H1 (cell line): ENCODE measurements at regions not wholly inside any gene's neighbourhood (a gene's known extent, or its start where the extent isn't known, plus 50 kb on each side); places are given as distances from the start of the nearest gene placed in this dataset.

Experiments
- CTCF ChIA-PET: fragments of 300-600 bp; sonication (Branson Sonifier 250); formaldehyde crosslinking; loops from one replicate; lab custom pipeline; 2021; ENCODE audit not compliant: partially characterized antibody; lab: Charles Lee
- POLR2A ChIA-PET: fragments of 300-600 bp; sonication (Branson Sonifier 250); formaldehyde crosslinking; loops from one replicate; lab custom pipeline; 2021; ENCODE audit warnings: inconsistent platforms; ENCODE audit not compliant: partially characterized antibody; lab: Charles Lee
- DNase-seq, 2 experiments: peaks; one replicate each; pipeline versions ENCODE4 v3.0.0 to v3.0.0-alpha.2; 2010 to 2022; ENCODE audit warnings: low spot score in 2 of 2, low read depth in 1 of 2, mixed read lengths in 1 of 2
- FAIRE-seq: peaks from 2 replicates; lab custom pipeline; 2011; peaks lifted over from hg19 to GRCh38; lab: Jason Lieb, UNC
- H2AFZ ChIP-seq: 2 replicates; pipeline ENCODE4 v1.8.1; 2012; ENCODE audit warnings: low read length, inconsistent platforms
- H2AK5ac ChIP-seq: 2 replicates; pipeline ENCODE4 v1.6.1; 2013; ENCODE audit warnings: low read depth, low read length
- H2BK120ac ChIP-seq: replicated peaks from 2 replicates; pipeline ENCODE3; 2013; ENCODE audit warnings: low read depth, low read length, inconsistent platforms
- H2BK12ac ChIP-seq: 2 replicates; pipeline ENCODE4 v1.6.1; 2013; ENCODE audit warnings: low read depth, low read length
- H2BK15ac ChIP-seq: 2 replicates; pipeline ENCODE4 v1.6.1; 2013; ENCODE audit warnings: low read length
- H2BK20ac ChIP-seq: 2 replicates; pipeline ENCODE4 v1.6.1; 2013; ENCODE audit warnings: low read length
- H2BK5ac ChIP-seq: 2 replicates; pipeline ENCODE4 v1.6.1; 2013; ENCODE audit warnings: low read depth, low read length
- H3K14ac ChIP-seq: 2 replicates; pipeline ENCODE4 v1.6.1; 2013; ENCODE audit warnings: inconsistent platforms; ENCODE audit not compliant: insufficient read length
- H3K18ac ChIP-seq: 2 replicates; pipeline ENCODE4 v1.6.1; 2013; ENCODE audit warnings: low read length; ENCODE audit errors: extremely low read depth
- H3K23ac ChIP-seq: 2 replicates; pipeline ENCODE4 v1.6.1; 2013; ENCODE audit warnings: inconsistent platforms; ENCODE audit not compliant: insufficient read length
- H3K23me2 ChIP-seq: 2 replicates; pipeline ENCODE4 v1.6.1; 2013; ENCODE audit warnings: low read depth, low read length
- H3K27ac ChIP-seq: 2 replicates; pipeline ENCODE4 v1.6.1; 2011; ENCODE audit warnings: low read depth, low read length, inconsistent platforms
- H3K27me3 ChIP-seq, 4 experiments: replicated peaks in 1 of 4; 1 replicate in 1 of 4; 2 replicates in 3 of 4; pipeline versions ENCODE4 v1.6.1 to v1.8.1; 2011 to 2013; ENCODE audit warnings: low read length in 3 of 4, mild to moderate bottlenecking in 3 of 4, inconsistent platforms in 2 of 4, mixed read lengths in 2 of 4, moderate library complexity in 1 of 4; ENCODE audit not compliant: control insufficient read depth in 3 of 4, insufficient read depth in 3 of 4; ENCODE audit errors: extremely low read depth in 1 of 4
- H3K36me3 ChIP-seq, 4 experiments: 2 replicates each; pipeline versions ENCODE4 v1.6.1 to v1.8.1; 2011 to 2013; ENCODE audit warnings: mild to moderate bottlenecking in 4 of 4, low read length in 3 of 4, moderate library complexity in 2 of 4, control low read depth in 1 of 4, inconsistent platforms in 1 of 4; ENCODE audit not compliant: insufficient read depth in 4 of 4, control insufficient read depth in 2 of 4
- H3K4ac ChIP-seq: replicated peaks from 2 replicates; pipeline ENCODE3; 2013; ENCODE audit warnings: low read length, low read depth, mixed read lengths, inconsistent platforms; ENCODE audit not compliant: insufficient read length
- H3K4me1 ChIP-seq, 4 experiments: replicated peaks in 1 of 4; 1 replicate in 1 of 4; 2 replicates in 3 of 4; pipeline versions ENCODE4 v1.6.1 to v1.8.1; 2011 to 2013; ENCODE audit warnings: low read length in 3 of 4, inconsistent platforms in 2 of 4, mixed read lengths in 1 of 4; ENCODE audit not compliant: insufficient read depth in 4 of 4, control insufficient read depth in 3 of 4
- H3K4me2 ChIP-seq, 2 experiments: 2 replicates each; pipeline versions ENCODE4 v1.6.1 to v1.8.1; 2011 to 2013; ENCODE audit warnings: low read depth in 2 of 2, low read length in 2 of 2, control low read depth in 1 of 2, inconsistent platforms in 1 of 2, mild to moderate bottlenecking in 1 of 2; ENCODE audit not compliant: insufficient read depth in 1 of 2
- H3K4me3 ChIP-seq, 4 experiments: fragments of 200-600, 300-600 bp in 1 of 4; sonication (generic), shearing (Covaris generic), sonication (Bioruptor Twin) in 1 of 4; 2 replicates each; pipeline versions ENCODE4 v1.5.1 to v1.8.1; 2011 to 2016; ENCODE audit warnings: low read length in 4 of 4, low read depth in 3 of 4, control low read depth in 2 of 4, inconsistent platforms in 2 of 4, mild to moderate bottlenecking in 2 of 4, mixed read lengths in 1 of 4, moderate library complexity in 1 of 4; ENCODE audit not compliant: insufficient read depth in 2 of 4; ENCODE audit errors: extremely low read depth in 1 of 4
- H3K56ac ChIP-seq: replicated peaks from 2 replicates; pipeline ENCODE3; 2013; ENCODE audit warnings: low read depth, mild to moderate bottlenecking, mixed read lengths, low read length, inconsistent platforms; ENCODE audit not compliant: insufficient read length
- H3K79me1 ChIP-seq: 2 replicates; pipeline ENCODE4 v1.6.1; 2013; ENCODE audit warnings: low read depth, low read length, control low read depth
- H3K79me2 ChIP-seq, 2 experiments: 2 replicates each; pipeline versions ENCODE4 v1.6.1 to v1.8.1; 2012 to 2013; ENCODE audit warnings: low read length in 2 of 2, mild to moderate bottlenecking in 2 of 2, inconsistent platforms in 1 of 2; ENCODE audit not compliant: insufficient read depth in 2 of 2, control insufficient read depth in 1 of 2
- H3K9ac ChIP-seq, 4 experiments: replicated peaks in 1 of 4; 1 replicate in 1 of 4; 2 replicates in 3 of 4; pipeline versions ENCODE4 v1.6.1 to v1.8.1; 2011 to 2013; ENCODE audit warnings: low read depth in 3 of 4, low read length in 3 of 4, control low read depth in 2 of 4, mild to moderate bottlenecking in 2 of 4, moderate library complexity in 2 of 4, inconsistent platforms in 1 of 4; ENCODE audit errors: extremely low read depth in 1 of 4
- H3K9me3 ChIP-seq, 2 experiments: 2 replicates each; pipeline versions ENCODE4 v1.6.1 to v1.8.1; 2012 to 2013; ENCODE audit warnings: mild to moderate bottlenecking in 2 of 2, moderate library complexity in 2 of 2, control low read depth in 1 of 2, inconsistent platforms in 1 of 2, low read depth in 1 of 2, low read length in 1 of 2, mixed read lengths in 1 of 2; ENCODE audit not compliant: insufficient read depth in 2 of 2
- H4K20me1 ChIP-seq, 2 experiments: replicated peaks in 1 of 2; 2 replicates each; pipeline versions ENCODE3 to v1.8.1; 2011 to 2013; ENCODE audit warnings: inconsistent platforms in 2 of 2, low read length in 2 of 2, mild to moderate bottlenecking in 1 of 2; ENCODE audit not compliant: insufficient read depth in 2 of 2, control insufficient read depth in 1 of 2
- H4K5ac ChIP-seq: 2 replicates; pipeline ENCODE4 v1.6.1; 2013; ENCODE audit warnings: low read length, low read depth, mixed read lengths, inconsistent platforms; ENCODE audit not compliant: insufficient read length
- H4K8ac ChIP-seq: 2 replicates; pipeline ENCODE4 v1.8.0; 2013; ENCODE audit warnings: mild to moderate bottlenecking, moderate library complexity, low read length, inconsistent platforms; ENCODE audit not compliant: insufficient read depth; ENCODE audit errors: extremely low read depth
- H4K91ac ChIP-seq: replicated peaks from 2 replicates; pipeline ENCODE3; 2013; ENCODE audit warnings: low read length, mixed read lengths, inconsistent platforms; ENCODE audit not compliant: insufficient read length
- ATF2 ChIP-seq: IDR thresholded peaks from 2 replicates; pipeline ENCODE4 v1.6.1; 2012; ENCODE audit warnings: low read length, inconsistent platforms
- BACH1 ChIP-seq: IDR thresholded peaks from 2 replicates; pipeline ENCODE4 v1.6.1; 2012; ENCODE audit warnings: low read length, improper control_type of control experiment
- CHD1 ChIP-seq: IDR thresholded peaks from 2 replicates; pipeline ENCODE4 v1.6.1; 2012; ENCODE audit warnings: low read depth, low read length, improper control_type of control experiment
- CTCF ChIP-seq, 3 experiments: IDR thresholded peaks; 1 replicate in 2 of 3; 2 replicates in 1 of 3; pipeline versions ENCODE4 v1.5.1 to v1.6.1; 2011; ENCODE audit warnings: low read length in 3 of 3, mild to moderate bottlenecking in 3 of 3, inconsistent platforms in 2 of 3, low read depth in 1 of 3, moderate library complexity in 1 of 3; ENCODE audit not compliant: insufficient read depth in 1 of 3; ENCODE audit errors: control extremely low read depth in 1 of 3
- HDAC6 ChIP-seq: IDR thresholded peaks from one replicate; pipeline ENCODE4 v1.7.1; 2012; ENCODE audit warnings: low read depth, mild to moderate bottlenecking, inconsistent platforms, low read length, moderate library complexity
- MAFK ChIP-seq: IDR thresholded peaks from 2 replicates; pipeline ENCODE4 v1.6.1; 2012; ENCODE audit warnings: low read depth, mild to moderate bottlenecking, improper control_type of control experiment, low read length
- SUZ12 ChIP-seq: fragments of 200-600 bp; sonication (generic); IDR thresholded peaks from 2 replicates; pipeline ENCODE4 v1.6.1; 2012; ENCODE audit warnings: mild to moderate bottlenecking, inconsistent platforms, low read length, moderate library complexity, mixed read lengths
- TCF12 ChIP-seq: IDR thresholded peaks from 2 replicates; pipeline ENCODE4 v1.6.1; 2011; ENCODE audit warnings: low read depth, mild to moderate bottlenecking, low read length
- WGBS, 2 experiments: shearing (Covaris generic) in 1 of 2; methylation state at CpG; one replicate each; pipeline versions ENCODE4 v1.1.6 to v1.1.7; 2013 to 2015; ENCODE audit warnings: low lambda C conversion rate in 2 of 2, mixed read lengths in 2 of 2, inconsistent platforms in 1 of 2, low coverage in 1 of 2, missing lambda C conversion rate in 1 of 2; ENCODE audit not compliant: insufficient replicate concordance in 2 of 2, insufficient coverage in 1 of 2, insufficient read length in 1 of 2; ENCODE audit errors: extremely low coverage in 1 of 2, missing lambda C conversion rate in 1 of 2; 5-methylcytosine and 5-hydroxymethylcytosine counted together

- Histone ChIP-seq H3K4me2 (no peak overlapping the region), H2BK15ac (no peak overlapping the region), H3K79me2 (no peaks in the 10 kb centered on the region), H4K91ac (no peak overlapping the region), H3K9me3 (peaks cover 76 to 83% of the 10 kb centered on the region in 2 experiments), H3K14ac (no peak overlapping the region), H2BK20ac (no peak overlapping the region), H4K20me1 (no peaks in the 10 kb centered on the region), H3K23me2 (no peaks in the 10 kb centered on the region), H3K79me1 (no peaks in the 10 kb centered on the region), H2BK5ac (no peak overlapping the region), H3K56ac (no peak overlapping the region), H3K27me3 (no peaks in the 10 kb centered on the region), H2AK5ac (no peak overlapping the region), H3K27ac (no peak overlapping the region), H4K5ac (no peak overlapping the region), H3K4me3 (no peak overlapping the region), H3K4ac (no peak overlapping the region), H4K8ac (no peak overlapping the region), H2BK12ac (no peak overlapping the region), H3K4me1 (no peaks in the 10 kb centered on the region), H3K18ac (no peak overlapping the region), H3K9ac (no peak overlapping the region), H3K23ac (no peak overlapping the region), H3K36me3 (no peaks in the 10 kb centered on the region), H2BK120ac (no peak overlapping the region), H2AFZ (no peak overlapping the region)
- ChIA-PET POLR2A (no interaction called here), CTCF (no interaction called here)
- no peak for DNase-seq
- WGBS, 2 experiments = 62% methylated on average over 6 of the region's 7 CpGs; no CpG with 5 or more reads in 1 of the 2 experiments
- TF ChIP-seq HDAC6 = no peak
- TF ChIP-seq BACH1 = no peak
- no peak for TF ChIP-seq CTCF (IDR thresholded peaks at IDR 0.05; ENCODE audit: control extremely low read depth in 1 of 3, insufficient read depth in 1 of 3, low read depth in 1 of 3, low read length in 3 of 3)
- no peak for TF ChIP-seq TCF12
- no peak for TF ChIP-seq MAFK
- no peak for TF ChIP-seq SUZ12
- no peak for TF ChIP-seq CHD1
- no peak for TF ChIP-seq ATF2
- no peak for FAIRE-seq
These were observed 234.9 kb downstream of the TUBA3C start for GRCh38 chr13:18946738-18947137.
